SH-SY5Y (cell line): ENCODE measurements at regions not wholly inside any gene's neighbourhood (a gene's known extent, or its start where the extent isn't known, plus 50 kb on each side); places are given as distances from the start of the nearest gene placed in this dataset.

ENCODE experiments used
- GATA2 ChIP-seq: IDR thresholded peaks from 2 replicates; pipeline ENCODE4 v1.6.1; 2011; ENCODE audit warnings: mild to moderate bottlenecking, low read depth, low read length
- GATA3 ChIP-seq: IDR thresholded peaks from 2 replicates; pipeline ENCODE4 v1.6.1; 2011; ENCODE audit warnings: low read depth, mild to moderate bottlenecking, low read length, moderate library complexity

- TF ChIP-seq GATA3 (no peak), GATA2 (no peak)
These were observed 247.8 kb downstream of the BCL2 start for GRCh38 chr18:63071701-63072141.

GRCh38 chr18:63070767-63071502 lies 248.6 kb downstream of the BCL2 start:
- TF ChIP-seq GATA2 (no peak), GATA3 (no peak)

- no peak for TF ChIP-seq GATA2
- TF ChIP-seq GATA3, result no peak
These were observed 250.1 kb downstream of the BCL2 start for GRCh38 chr18:63069496-63069895.

- TF ChIP-seq GATA3 (no peak), GATA2 (no peak)
These were observed 251.6 kb downstream of the BCL2 start for GRCh38 chr18:63067939-63068338.

- TF ChIP-seq GATA2, result no peak
- TF ChIP-seq GATA3, result no peak
These were observed 254.4 kb downstream of the BCL2 start for GRCh38 chr18:63065172-63065571.

GRCh38 chr18:63063171-63063570 lies 256.4 kb downstream of the BCL2 start:
- TF ChIP-seq GATA2, result no peak
- no peak for TF ChIP-seq GATA3

GRCh38 chr18:63062246-63062645 lies 257.3 kb downstream of the BCL2 start:
- TF ChIP-seq GATA2, result no peak
- TF ChIP-seq GATA3, result no peak

GRCh38 chr18:63061303-63061702 lies 258.3 kb downstream of the BCL2 start:
- TF ChIP-seq GATA2 (no peak), GATA3 (no peak)

GRCh38 chr18:63058521-63058920 lies 261.0 kb downstream of the BCL2 start:
- TF ChIP-seq GATA2 (no peak), GATA3 (no peak)

GRCh38 chr18:63057707-63058106 lies 261.9 kb downstream of the BCL2 start:
- no peak for TF ChIP-seq GATA3
- TF ChIP-seq GATA2, result no peak

GRCh38 chr18:63054901-63055584 lies 264.5 kb downstream of the BCL2 start:
- no peak for TF ChIP-seq GATA2
- no peak for TF ChIP-seq GATA3

- no peak for TF ChIP-seq GATA2
- no peak for TF ChIP-seq GATA3
These were observed 267.6 kb downstream of the BCL2 start for GRCh38 chr18:63051928-63052327.

GRCh38 chr18:63046375-63046774 lies 273.2 kb downstream of the BCL2 start:
- no peak for TF ChIP-seq GATA3
- no peak for TF ChIP-seq GATA2

GRCh38 chr18:63043516-63043915 lies 276.1 kb downstream of the BCL2 start:
- no peak for TF ChIP-seq GATA3
- no peak for TF ChIP-seq GATA2

GRCh38 chr18:63042351-63042750 lies 277.2 kb downstream of the BCL2 start:
- TF ChIP-seq GATA2, result no peak

- TF ChIP-seq GATA3 (no peak), GATA2 (no peak)
These were observed 278.7 kb downstream of the BCL2 start for GRCh38 chr18:63040788-63041410.
